HG03045 (cell line): ENCODE measurements at regions not wholly inside any gene's neighbourhood (a gene's known extent, or its start where the extent isn't known, plus 50 kb on each side); places are given as distances from the start of the nearest gene placed in this dataset.

Experiments used
- ATAC-seq: cut with Tn5 transposase; IDR thresholded peaks from one replicate; pipeline ENCODE4 v1.9.1; 2021; ENCODE audit warnings: mild to moderate bottlenecking, moderate library complexity; ENCODE audit not compliant: unreplicated experiment

- no peak for ATAC-seq
Measured at GRCh38 chr18:78650926-78651325, 328.7 kb upstream of the SALL3 start.

DNA sequence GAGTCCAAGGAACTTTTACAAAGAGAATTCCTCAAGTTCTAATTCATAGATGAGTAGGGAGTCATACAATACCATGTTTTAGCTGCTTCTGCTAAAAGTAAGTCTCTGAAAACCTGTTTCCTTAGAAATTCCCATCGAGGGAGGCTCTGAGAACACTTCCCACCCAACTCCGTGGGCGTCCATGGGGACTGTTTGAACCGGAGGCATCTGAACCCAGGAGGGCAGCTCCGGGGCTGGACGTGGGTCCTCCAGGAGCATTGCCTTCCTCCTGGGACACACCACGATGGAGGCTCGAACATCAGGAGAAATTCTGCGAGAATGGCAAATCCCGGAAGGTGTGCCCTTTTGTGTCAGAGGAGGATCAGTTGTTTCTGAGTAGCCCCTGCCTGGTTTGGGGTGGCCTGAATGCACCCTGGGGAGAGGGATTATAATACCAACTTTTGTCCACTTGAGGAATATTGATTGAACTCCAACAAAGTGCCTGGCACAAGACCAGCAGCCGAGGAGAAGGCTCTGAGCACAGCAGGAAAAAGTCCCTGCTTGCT is 327.5 kb upstream of the SALL3 start:
- ATAC-seq, result no peak

GRCh38 chr18:78655921-78656320 is 323.7 kb upstream of the SALL3 start:
- ATAC-seq, result no peak

GRCh38 chr18:78656346-78656925 is 323.2 kb upstream of the SALL3 start:
- ATAC-seq, result no peak

DNA sequence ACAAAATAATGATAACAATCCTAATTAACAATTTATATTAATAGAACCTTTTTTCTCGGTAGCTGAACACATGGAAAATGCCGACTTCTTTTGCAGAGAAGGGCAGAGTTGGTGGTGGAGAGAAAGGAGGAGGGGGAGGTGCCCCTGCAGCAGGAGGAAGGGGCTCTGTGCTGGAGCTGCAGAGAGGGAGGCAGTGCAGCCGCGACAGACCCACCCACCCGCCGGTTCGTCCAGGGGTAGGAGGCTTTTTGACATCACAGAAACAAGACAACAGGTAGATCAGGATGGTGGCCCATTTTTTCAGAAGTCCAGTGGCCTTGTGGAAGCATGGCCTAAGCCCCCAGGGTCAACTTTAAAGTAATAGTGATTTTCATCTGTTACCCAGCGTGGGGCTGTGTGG is 321.1 kb upstream of the SALL3 start:
- no peak for ATAC-seq

DNA sequence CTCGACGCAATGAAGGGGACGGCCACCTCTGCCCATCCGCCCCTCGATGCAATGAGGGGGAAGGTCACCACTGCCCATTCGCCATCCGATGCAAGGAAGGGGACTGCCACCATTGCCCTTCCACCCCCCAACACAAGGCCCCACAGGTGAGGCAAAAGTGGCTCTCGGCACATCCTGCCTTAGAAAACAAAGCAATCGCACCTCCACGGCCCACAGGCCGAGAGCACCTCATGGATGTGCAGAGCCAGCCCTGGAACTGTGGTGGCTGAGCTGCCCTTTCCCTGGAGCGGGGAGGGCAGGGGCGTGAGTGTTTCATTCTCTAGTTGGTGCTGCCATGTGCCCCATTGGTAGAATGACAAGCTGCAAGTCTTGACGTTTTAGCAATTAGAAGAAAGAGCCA is 320.6 kb upstream of the SALL3 start:
- ATAC-seq, result no peak

DNA sequence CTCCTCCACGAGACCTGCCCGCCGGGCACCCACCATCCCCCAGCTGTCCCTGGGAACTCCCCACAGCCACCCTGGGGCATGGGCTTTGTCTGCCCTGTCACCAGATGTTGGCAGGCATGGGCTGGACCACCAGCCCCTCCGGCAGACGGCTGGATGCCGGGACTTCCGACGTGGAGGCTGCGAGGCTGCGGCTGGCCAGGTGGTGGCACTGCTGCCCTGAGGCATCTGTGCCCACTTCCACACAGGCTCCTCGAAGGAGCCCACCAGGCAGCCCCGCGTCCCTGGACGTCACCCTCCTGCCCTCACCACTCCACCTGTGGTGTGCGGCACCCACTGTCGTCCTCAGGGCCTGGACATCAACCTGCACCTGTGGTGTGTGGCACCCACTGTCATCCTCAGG is 319.9 kb upstream of the SALL3 start:
- ATAC-seq, result no peak

- no peak for ATAC-seq
Measured at GRCh38 chr18:78660311-78660710, 319.3 kb upstream of the SALL3 start.

DNA sequence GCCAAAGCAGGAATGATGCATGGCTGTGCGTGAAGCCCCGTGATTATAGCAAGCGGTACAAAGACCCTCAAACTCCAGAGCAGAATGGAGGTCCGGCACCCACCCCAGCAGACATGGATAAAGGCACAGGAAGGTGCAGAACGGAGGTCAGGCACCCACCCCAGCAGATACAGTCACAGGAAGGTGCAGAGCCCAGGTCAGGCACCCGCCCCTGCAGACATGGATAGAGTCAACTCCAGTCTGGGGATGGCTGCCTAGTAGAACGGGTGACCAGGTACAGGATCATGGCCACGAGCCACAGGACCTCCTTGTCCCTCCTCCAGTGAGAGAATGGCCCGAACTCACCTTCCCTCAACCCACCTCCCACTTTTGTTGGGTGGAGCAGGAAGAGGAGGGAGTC is 318.3 kb upstream of the SALL3 start:
- no peak for ATAC-seq

DNA sequence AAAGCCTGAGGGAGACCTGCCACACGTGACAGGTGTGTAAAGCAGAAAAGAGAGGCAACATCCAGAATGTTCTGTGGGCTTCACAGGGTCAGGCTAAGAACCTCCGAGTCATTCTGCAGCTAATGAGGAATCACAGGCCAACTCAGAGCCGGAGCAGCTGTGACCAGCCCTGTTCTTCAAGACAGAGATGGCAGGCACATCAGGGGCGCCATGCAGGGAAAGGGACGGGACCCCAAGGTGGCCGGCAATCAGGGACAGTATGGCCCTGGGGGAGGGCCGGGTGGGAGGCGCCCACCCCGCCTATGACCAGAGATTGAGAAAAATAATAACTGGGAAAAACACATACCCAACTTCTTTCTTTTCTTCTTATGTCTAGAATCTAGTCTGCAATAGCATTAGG is 316.7 kb upstream of the SALL3 start:
- no peak for ATAC-seq

GRCh38 chr18:78664048-78664447 is 315.6 kb upstream of the SALL3 start:
- no peak for ATAC-seq

DNA sequence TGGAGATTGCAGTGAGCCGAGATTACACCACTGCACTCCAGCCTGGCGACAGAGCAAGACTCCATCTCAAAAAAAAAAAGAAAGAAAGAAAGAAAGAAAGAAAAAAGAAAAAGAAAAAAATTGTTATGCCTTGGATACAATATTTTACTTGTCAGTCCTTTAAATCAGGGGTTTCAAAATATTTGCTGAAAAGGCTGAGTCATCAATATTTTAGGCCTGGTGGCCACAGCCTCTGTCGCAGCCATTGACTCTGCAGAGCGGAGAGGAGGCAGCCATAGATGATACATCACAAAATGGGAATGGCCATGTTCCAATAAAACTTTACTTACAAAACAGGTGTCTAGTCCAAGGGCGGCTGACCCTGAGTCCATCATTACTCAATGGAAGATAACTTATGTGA is 314.8 kb upstream of the SALL3 start:
- ATAC-seq, result no peak

GRCh38 chr18:78665644-78666043 is 314.0 kb upstream of the SALL3 start:
- no peak for ATAC-seq

GRCh38 chr18:78666666-78667335 is 312.8 kb upstream of the SALL3 start:
- no peak for ATAC-seq

DNA sequence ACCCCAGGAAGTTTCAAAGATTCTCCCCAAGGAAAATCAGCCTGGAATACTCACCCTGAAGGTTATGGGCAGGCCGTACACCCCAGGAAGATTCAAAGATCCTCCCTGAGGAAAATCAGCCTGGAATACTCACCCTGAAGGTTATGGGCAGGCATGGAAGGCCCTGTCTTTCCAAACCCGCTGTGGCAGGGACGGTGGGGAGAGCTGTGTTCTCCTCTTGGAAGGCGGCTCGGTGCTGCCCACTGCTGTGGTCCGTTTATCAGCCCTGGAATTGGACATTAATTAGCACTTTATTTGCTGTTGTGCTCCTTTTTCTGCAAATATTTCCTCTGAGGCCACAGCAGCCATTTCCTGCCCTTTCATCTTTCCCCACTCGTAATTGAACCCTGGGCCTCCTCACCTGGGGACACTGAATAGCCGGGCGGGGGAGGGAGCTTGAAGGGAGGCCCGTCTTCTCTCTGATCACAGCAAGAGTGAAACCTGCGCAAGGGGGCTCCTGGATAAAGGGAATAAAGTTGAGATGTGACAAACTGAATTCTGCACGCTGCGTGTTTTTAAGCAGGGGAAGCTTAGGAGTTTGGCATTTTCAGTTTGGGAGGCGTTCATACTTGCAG is 308.7 kb upstream of the SALL3 start:
- ATAC-seq, result no peak

- ATAC-seq, result no peak
Measured at GRCh38 chr18:78671551-78671950, 308.1 kb upstream of the SALL3 start.

DNA sequence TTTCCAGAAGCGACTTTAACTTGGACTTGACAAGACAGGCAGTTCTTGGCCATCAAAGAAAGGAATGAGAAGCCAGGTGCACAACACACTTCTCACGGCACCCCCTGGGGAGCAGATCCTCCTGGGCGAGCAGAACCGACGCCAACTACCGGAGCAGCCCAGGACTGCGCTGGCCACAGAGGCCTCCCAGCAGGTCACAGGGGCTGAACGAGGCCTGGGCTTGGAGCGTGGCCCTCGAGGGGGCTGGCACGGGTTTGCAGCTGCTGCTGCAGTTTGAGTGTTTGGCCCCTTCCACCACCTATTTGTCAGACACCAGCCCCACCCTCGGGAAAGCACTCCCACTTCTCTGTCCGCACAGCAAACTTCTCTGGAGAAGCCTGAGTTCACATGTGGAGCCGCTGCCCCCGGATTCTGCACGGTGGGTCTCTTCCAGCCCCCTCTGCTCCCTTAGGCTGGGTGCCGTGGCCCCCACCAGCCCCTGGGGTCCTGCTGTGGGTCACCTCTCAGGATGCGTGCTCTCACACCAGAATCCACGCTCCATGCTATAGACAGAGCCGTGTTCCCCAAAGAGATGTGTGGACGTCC is 306.7 kb upstream of the SALL3 start:
- no peak for ATAC-seq

- no peak for ATAC-seq
Measured at GRCh38 chr18:78673516-78674321, 305.9 kb upstream of the SALL3 start.

- ATAC-seq, result no peak
Measured at GRCh38 chr18:78675231-78675630, 304.4 kb upstream of the SALL3 start.

DNA sequence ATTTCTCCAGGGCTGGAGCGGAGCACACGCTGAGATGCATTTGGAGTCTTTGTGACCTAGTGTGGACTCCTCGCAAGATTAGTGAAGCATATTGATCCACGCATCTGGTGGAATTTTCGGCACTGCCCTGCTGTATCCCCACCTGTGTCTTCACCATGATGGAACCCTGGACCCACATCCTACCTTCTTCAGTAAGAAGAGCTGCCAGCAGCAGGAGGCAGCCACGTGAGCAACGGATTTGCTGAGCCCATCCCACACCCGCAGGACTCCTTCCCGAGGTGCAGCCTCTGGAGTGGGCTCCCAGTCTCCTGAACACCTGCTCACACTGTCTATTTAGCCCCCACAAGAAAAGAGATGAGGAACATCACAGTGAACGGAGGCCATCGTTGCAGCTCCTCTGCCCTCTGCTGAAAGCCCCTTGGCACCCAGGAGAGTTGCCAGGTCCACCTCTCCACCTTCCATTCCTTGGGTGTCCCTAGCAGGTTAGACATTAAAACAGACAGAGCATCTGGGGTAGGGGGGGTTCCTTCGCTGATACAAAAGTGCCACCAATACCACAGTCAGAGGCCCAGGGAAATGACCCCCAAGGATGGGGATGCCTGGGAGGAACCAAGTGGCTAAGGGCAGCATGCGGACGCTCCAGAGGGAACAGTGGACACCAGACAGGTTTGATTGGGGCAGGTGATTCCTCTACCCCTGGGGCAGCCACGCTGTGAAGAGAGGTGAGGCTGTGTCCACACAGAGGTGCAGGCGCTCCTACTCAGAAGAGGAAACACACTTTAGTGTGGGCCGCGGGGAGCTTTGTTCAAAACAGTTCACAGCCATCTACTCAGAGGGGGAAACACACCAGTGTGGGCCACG is 302.8 kb upstream of the SALL3 start:
- no peak for ATAC-seq
